ENCODE measurements at regions not wholly inside any gene's neighbourhood (a gene's known extent, or its start where the extent isn't known, plus 50 kb on each side); places are given as distances from the start of the nearest gene placed in this dataset.

DNA sequence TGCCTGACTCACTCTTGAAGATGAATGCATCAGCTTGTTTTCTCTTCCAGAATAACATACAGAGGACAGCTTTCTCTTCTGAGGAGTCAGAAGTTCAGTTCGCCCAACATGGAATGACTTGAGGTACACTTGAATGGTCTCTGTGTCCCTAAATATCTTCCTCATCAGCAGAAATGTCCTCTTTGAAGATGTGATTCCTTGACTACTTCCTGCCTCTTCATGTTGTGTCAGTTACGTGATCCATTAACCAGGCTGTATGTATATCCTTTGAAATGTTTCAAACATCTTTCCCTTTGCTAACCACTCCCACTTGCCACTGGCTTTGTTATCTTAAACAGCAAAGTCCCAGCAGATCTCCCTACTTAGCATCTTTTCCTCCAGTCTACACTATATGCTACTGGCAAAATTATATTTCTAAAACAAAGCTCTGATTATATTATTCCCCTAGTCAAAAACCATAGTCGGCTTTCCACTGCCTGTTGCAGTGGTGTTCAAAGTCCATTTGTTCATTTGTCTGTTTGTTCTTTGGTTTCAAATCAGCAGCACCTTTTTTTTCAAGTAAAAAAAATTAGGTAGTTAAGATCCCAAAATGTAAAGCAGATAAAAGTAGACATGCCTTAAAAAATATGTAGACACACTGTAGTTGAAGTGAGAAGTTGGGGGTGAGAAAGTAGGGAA lies 82.1 kb upstream of the PAK3 start:
- H3K4me3 ChIP-seq (ENCODE audit: control insufficient read depth in 2 of 3, extremely low read depth in 1 of 3, insufficient read depth in 2 of 3, low read depth in 1 of 3, low read length in 3 of 3) = no peak overlapping the region
- no peak overlapping the region for H3K9ac ChIP-seq (ENCODE audit: control insufficient read depth, extremely low read depth, insufficient read depth, low read length)
- H3K9me1 ChIP-seq (ENCODE audit: control insufficient read depth, extremely low read depth, insufficient read depth, low read length) = no peaks in the 10 kb centered on the region
- H3K27me3 ChIP-seq (ENCODE audit: control insufficient read depth, extremely low read depth, insufficient read depth, low read length) = no peaks in the 10 kb centered on the region
- no peak for TF ChIP-seq EZH2 (IDR thresholded peaks at IDR 0.05; ENCODE audit: low read length)
- TF ChIP-seq, protein P1, sequence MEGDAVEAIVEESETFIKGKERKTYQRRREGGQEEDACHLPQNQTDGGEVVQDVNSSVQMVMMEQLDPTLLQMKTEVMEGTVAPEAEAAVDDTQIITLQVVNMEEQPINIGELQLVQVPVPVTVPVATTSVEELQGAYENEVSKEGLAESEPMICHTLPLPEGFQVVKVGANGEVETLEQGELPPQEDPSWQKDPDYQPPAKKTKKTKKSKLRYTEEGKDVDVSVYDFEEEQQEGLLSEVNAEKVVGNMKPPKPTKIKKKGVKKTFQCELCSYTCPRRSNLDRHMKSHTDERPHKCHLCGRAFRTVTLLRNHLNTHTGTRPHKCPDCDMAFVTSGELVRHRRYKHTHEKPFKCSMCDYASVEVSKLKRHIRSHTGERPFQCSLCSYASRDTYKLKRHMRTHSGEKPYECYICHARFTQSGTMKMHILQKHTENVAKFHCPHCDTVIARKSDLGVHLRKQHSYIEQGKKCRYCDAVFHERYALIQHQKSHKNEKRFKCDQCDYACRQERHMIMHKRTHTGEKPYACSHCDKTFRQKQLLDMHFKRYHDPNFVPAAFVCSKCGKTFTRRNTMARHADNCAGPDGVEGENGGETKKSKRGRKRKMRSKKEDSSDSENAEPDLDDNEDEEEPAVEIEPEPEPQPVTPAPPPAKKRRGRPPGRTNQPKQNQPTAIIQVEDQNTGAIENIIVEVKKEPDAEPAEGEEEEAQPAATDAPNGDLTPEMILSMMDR (optimal IDR thresholded peaks at IDR 0.05 in 1 of 3, IDR thresholded peaks at IDR 0.05 in 1 of 3, conservative IDR thresholded peaks at IDR 0.05 in 1 of 3; ENCODE audit: extremely low read depth in 1 of 3, insufficient read depth in 2 of 3, low read length in 3 of 3) = no peak
- no peaks in the 10 kb centered on the region for H4K20me1 ChIP-seq (ENCODE audit: control insufficient read depth, extremely low read depth, insufficient read depth, low read length)
- H3K36me3 ChIP-seq (ENCODE audit: control insufficient read depth in 2 of 2, extremely low read depth in 1 of 2, insufficient read depth in 2 of 2, low read length in 2 of 2) = no peaks in the 10 kb centered on the region
- FAIRE-seq = no peak
- H2AFZ ChIP-seq (ENCODE audit: control insufficient read depth, low read length) = no peak overlapping the region
- no peaks in the 10 kb centered on the region for H3K9me3 ChIP-seq (ENCODE audit: control insufficient read depth, low read depth, low read length)
- H3K27ac ChIP-seq (ENCODE audit: control insufficient read depth, insufficient read depth, low read length) = no peak overlapping the region
- no peak overlapping the region for H3K4me2 ChIP-seq (ENCODE audit: control insufficient read depth, extremely low read depth, insufficient read depth, low read depth, low read length)
- H3K4me1 ChIP-seq (ENCODE audit: control insufficient read depth, extremely low read depth, insufficient read depth, low read length) = no peaks in the 10 kb centered on the region
- no peak for DNase-seq (ENCODE audit: low read depth, low spot score)
- no peaks in the 10 kb centered on the region for H3K79me2 ChIP-seq (ENCODE audit: control insufficient read depth, insufficient read depth, low read length)
- dilution Hi-C loops (cut with MboI; ENCODE audit: extremely low pct_ligation_motif_present, low sequenced_read_pairs) = no loop called here

DNA sequence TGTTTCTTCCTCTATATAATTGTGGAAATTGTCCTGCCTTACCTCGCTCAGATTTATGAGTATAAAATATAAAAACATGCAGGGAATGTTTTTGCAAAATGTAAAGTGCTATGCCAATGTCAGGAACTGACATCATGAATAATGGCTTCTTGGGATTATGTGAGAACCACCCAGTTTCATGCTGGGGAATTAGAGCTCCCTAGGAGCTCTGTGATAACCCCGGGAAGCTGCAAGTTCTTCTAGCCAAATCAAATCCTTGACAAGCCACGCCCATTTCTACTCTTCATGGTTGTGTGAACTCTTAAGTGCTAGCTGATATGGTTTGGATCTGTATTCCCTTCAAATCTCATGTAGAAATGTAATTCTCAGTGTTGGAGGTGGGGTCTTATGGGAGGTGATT lies 85.9 kb upstream of the PAK3 start:
- Histone ChIP-seq H3K4me2 (ENCODE audit: control insufficient read depth, extremely low read depth, insufficient read depth, low read depth, low read length) (no peak overlapping the region), H3K79me2 (ENCODE audit: control insufficient read depth, insufficient read depth, low read length) (no peaks in the 10 kb centered on the region), H2AFZ (ENCODE audit: control insufficient read depth, low read length) (no peak overlapping the region), H3K27ac (ENCODE audit: control insufficient read depth, insufficient read depth, low read length) (no peak overlapping the region), H3K4me1 (ENCODE audit: control insufficient read depth, extremely low read depth, insufficient read depth, low read length) (no peaks in the 10 kb centered on the region), H3K9ac (ENCODE audit: control insufficient read depth, extremely low read depth, insufficient read depth, low read length) (no peak overlapping the region), H3K9me1 (ENCODE audit: control insufficient read depth, extremely low read depth, insufficient read depth, low read length) (no peaks in the 10 kb centered on the region), H3K36me3 (ENCODE audit: control insufficient read depth in 2 of 2, extremely low read depth in 1 of 2, insufficient read depth in 2 of 2, low read length in 2 of 2) (no peaks in the 10 kb centered on the region), H3K9me3 (ENCODE audit: control insufficient read depth, low read depth, low read length) (no peaks in the 10 kb centered on the region), H3K4me3 (ENCODE audit: control insufficient read depth in 2 of 3, extremely low read depth in 1 of 3, insufficient read depth in 2 of 3, low read depth in 1 of 3, low read length in 3 of 3) (no peak overlapping the region), H4K20me1 (ENCODE audit: control insufficient read depth, extremely low read depth, insufficient read depth, low read length) (no peaks in the 10 kb centered on the region), H3K27me3 (ENCODE audit: control insufficient read depth, extremely low read depth, insufficient read depth, low read length) (peaks cover 4% of the 10 kb centered on the region)
- dilution Hi-C loops (cut with MboI; ENCODE audit: extremely low pct_ligation_motif_present, low sequenced_read_pairs) = no loop called here
- no peak for DNase-seq (ENCODE audit: low read depth, low spot score)
- TF ChIP-seq, protein P1 (optimal IDR thresholded peaks at IDR 0.05 in 1 of 3, IDR thresholded peaks at IDR 0.05 in 1 of 3, conservative IDR thresholded peaks at IDR 0.05 in 1 of 3; ENCODE audit: extremely low read depth in 1 of 3, insufficient read depth in 2 of 3, low read length in 3 of 3) = no peak
- TF ChIP-seq EZH2 (IDR thresholded peaks at IDR 0.05; ENCODE audit: low read length) = no peak
- FAIRE-seq = no peak

Data from keratinocyte (primary cell).